Smooth muscle cell (in vitro differentiated cells): ENCODE measurements at regions not wholly inside any gene's neighbourhood (a gene's known extent, or its start where the extent isn't known, plus 50 kb on each side); places are given as distances from the start of the nearest gene placed in this dataset.

Experiments used
- DNase-seq: peaks from one replicate; lab custom pipeline; 2025; ENCODE audit not compliant: unreplicated experiment; lab: John Stamatoyannopoulos, UW
- H2AFZ ChIP-seq: fragments of 200-600 bp; sonication (generic); 2 replicates; pipeline ENCODE4 v1.6.0; 2016; ENCODE audit warnings: antibody characterized with exemption, low read depth, mild to moderate bottlenecking
- H3F3A ChIP-seq: fragments of 200-600 bp; sonication (generic); 2 replicates; pipeline ENCODE4 v1.6.0; 2017; ENCODE audit warnings: antibody characterized with exemption, low read depth
- H3K27ac ChIP-seq: fragments of 200-600 bp; sonication (generic); 2 replicates; pipeline ENCODE4 v1.5.1; 2016; ENCODE audit warnings: low read depth, mild to moderate bottlenecking
- H3K27me3 ChIP-seq: fragments of 200-600 bp; sonication (generic); 2 replicates; pipeline ENCODE4 v1.6.1; 2016; ENCODE audit warnings: low read depth, mild to moderate bottlenecking
- H3K36me3 ChIP-seq: fragments of 200-600 bp; sonication (generic); 2 replicates; pipeline ENCODE4 v1.5.1; 2016; ENCODE audit warnings: low read depth
- H3K4me1 ChIP-seq: fragments of 200-600 bp; sonication (generic); 2 replicates; pipeline ENCODE4 v1.5.1; 2016; ENCODE audit warnings: low read depth
- H3K4me2 ChIP-seq: fragments of 200-600 bp; sonication (generic); 2 replicates; pipeline ENCODE4 v1.6.0; 2016; ENCODE audit warnings: mild to moderate bottlenecking
- H3K4me3 ChIP-seq: fragments of 200-600 bp; sonication (generic); 2 replicates; pipeline ENCODE4 v1.5.1; 2016; ENCODE audit warnings: mild to moderate bottlenecking
- H3K79me2 ChIP-seq: fragments of 200-600 bp; sonication (generic); 2 replicates; pipeline ENCODE4 v1.6.0; 2016; ENCODE audit warnings: low read depth, mild to moderate bottlenecking
- H3K9ac ChIP-seq: fragments of 200-600 bp; sonication (generic); 2 replicates; pipeline ENCODE4 v1.6.0; 2016; ENCODE audit warnings: low read depth
- H3K9me3 ChIP-seq: fragments of 200-600 bp; sonication (generic); replicated peaks from 2 replicates; pipeline ENCODE4 v1.5.1; 2016; ENCODE audit warnings: low read depth
- H4K20me1 ChIP-seq: fragments of 200-600 bp; sonication (generic); 2 replicates; pipeline ENCODE4 v1.6.0; 2016; ENCODE audit warnings: low read depth
- CTCF ChIP-seq: fragments of 200-600 bp; sonication (generic); IDR thresholded peaks from 2 replicates; pipeline ENCODE4 v1.5.1; 2017; ENCODE audit warnings: borderline replicate concordance, mild to moderate bottlenecking, antibody characterized with exemption; ENCODE audit not compliant: insufficient read depth, poor library complexity, severe bottlenecking
- WGBS: methylation state at CpG from one replicate; pipeline ENCODE4 v1.1.7; 2016; ENCODE audit warnings: low lambda C conversion rate; 5-methylcytosine and 5-hydroxymethylcytosine counted together

DNA sequence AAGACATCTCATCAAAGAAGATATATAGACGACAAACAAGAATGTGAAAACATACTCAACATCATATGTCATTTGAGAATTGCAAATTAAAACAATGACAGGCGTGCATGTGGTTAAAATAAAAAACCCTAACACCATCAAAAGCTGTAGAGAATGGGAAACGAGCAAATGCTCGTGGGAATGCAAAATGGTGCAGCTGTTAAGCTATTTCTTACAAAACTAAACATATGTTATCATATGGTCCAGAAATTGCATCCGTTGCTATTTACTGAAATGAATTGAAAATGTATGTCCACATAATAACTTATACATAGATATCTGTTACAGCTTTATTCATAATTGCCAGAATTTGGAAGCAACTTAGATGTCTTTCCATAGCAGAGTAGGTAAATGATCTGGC is 574.4 kb downstream of the TNS3 start:
- no peaks in the 10 kb centered on the region for H3K36me3 ChIP-seq
- no peak for TF ChIP-seq CTCF
- no peaks in the 10 kb centered on the region for H3K79me2 ChIP-seq
- H3K4me3 ChIP-seq = no peak overlapping the region
- no peaks in the 10 kb centered on the region for H4K20me1 ChIP-seq
- no peaks in the 10 kb centered on the region for H3K27me3 ChIP-seq
- DNase-seq = no peak
- H3K4me2 ChIP-seq = no peak overlapping the region
- WGBS = 97% methylated on average over 5 of the region's 5 CpGs
- no peaks in the 10 kb centered on the region for H3F3A ChIP-seq
- no peaks in the 10 kb centered on the region for H3K9me3 ChIP-seq
- H3K9ac ChIP-seq = no peak overlapping the region
- H3K4me1 ChIP-seq = no peaks in the 10 kb centered on the region
- no peak overlapping the region for H3K27ac ChIP-seq
- no peak overlapping the region for H2AFZ ChIP-seq

GRCh38 chr7:47000561-47000960 is 581.4 kb downstream of the TNS3 start:
- no peak overlapping the region for H3K4me3 ChIP-seq
- H4K20me1 ChIP-seq = no peaks in the 10 kb centered on the region
- no peak overlapping the region for H2AFZ ChIP-seq
- H3K27me3 ChIP-seq = no peaks in the 10 kb centered on the region
- no peak overlapping the region for H3K9ac ChIP-seq
- no peak overlapping the region for H3K27ac ChIP-seq
- no peak overlapping the region for H3K4me2 ChIP-seq
- no peak for DNase-seq
- H3K36me3 ChIP-seq = no peaks in the 10 kb centered on the region
- WGBS = 81% methylated on average over 1 of the region's 1 CpG
- no peaks in the 10 kb centered on the region for H3F3A ChIP-seq
- no peak for TF ChIP-seq CTCF
- no peaks in the 10 kb centered on the region for H3K9me3 ChIP-seq
- no peaks in the 10 kb centered on the region for H3K79me2 ChIP-seq
- no peaks in the 10 kb centered on the region for H3K4me1 ChIP-seq

GRCh38 chr7:46999866-47000265 is 582.0 kb downstream of the TNS3 start:
- H3K27me3 ChIP-seq = no peaks in the 10 kb centered on the region

GRCh38 chr7:46996972-46997371 is 584.9 kb downstream of the TNS3 start:
- H2AFZ ChIP-seq = no peak overlapping the region
- H3F3A ChIP-seq = peaks cover 5% of the 10 kb centered on the region
- 94% methylated on average over 3 of the region's 3 CpGs for WGBS

More at GRCh38 chr7:46999866-47000265, 582.0 kb downstream of the TNS3 start:
- Histone ChIP-seq H2AFZ (no peak overlapping the region), H3K4me2 (no peak overlapping the region), H3K4me3 (no peak overlapping the region), H3F3A (no peaks in the 10 kb centered on the region), H3K27ac (no peak overlapping the region), H4K20me1 (no peaks in the 10 kb centered on the region), H3K36me3 (no peaks in the 10 kb centered on the region), H3K79me2 (no peaks in the 10 kb centered on the region), H3K4me1 (no peaks in the 10 kb centered on the region), H3K9me3 (no peaks in the 10 kb centered on the region), H3K9ac (no peak overlapping the region)
- no peak for TF ChIP-seq CTCF
- no peak for DNase-seq

More at GRCh38 chr7:46996972-46997371, 584.9 kb downstream of the TNS3 start:
- no peaks in the 10 kb centered on the region for H3K9me3 ChIP-seq
- no peak for DNase-seq
- H3K27ac ChIP-seq = no peak overlapping the region
- H3K4me1 ChIP-seq = no peaks in the 10 kb centered on the region
- no peak for TF ChIP-seq CTCF
- H3K4me2 ChIP-seq = no peak overlapping the region
- no peak overlapping the region for H3K4me3 ChIP-seq
- H3K79me2 ChIP-seq = no peaks in the 10 kb centered on the region
- H3K36me3 ChIP-seq = no peaks in the 10 kb centered on the region
- no peaks in the 10 kb centered on the region for H4K20me1 ChIP-seq
- no peaks in the 10 kb centered on the region for H3K27me3 ChIP-seq
- H3K9ac ChIP-seq = no peak overlapping the region
